GM23338 (cell line): ENCODE measurements at regions not wholly inside any gene's neighbourhood (a gene's known extent, or its start where the extent isn't known, plus 50 kb on each side); places are given as distances from the start of the nearest gene placed in this dataset.

Experiments used
- ATAC-seq: fragments of 200-7000 bp; cut with Tn5 transposase; 3 replicates; pipeline ENCODE4 v1.9.1; 2020
- DNase-seq: peaks from one replicate; pipeline ENCODE4 v3.0.0-alpha.2; 2015; ENCODE audit warnings: low spot score
- H2AFZ ChIP-seq: fragments of 200-600 bp; sonication (generic); 2 replicates; pipeline ENCODE4 v1.8.0; 2016; ENCODE audit warnings: antibody characterized with exemption, mild to moderate bottlenecking, moderate library complexity
- H3F3A ChIP-seq: fragments of 200-600 bp; sonication (generic); replicated peaks from 2 replicates; pipeline ENCODE4 v1.8.0; 2017; ENCODE audit warnings: antibody characterized with exemption, mixed run types, low read depth
- H3K27ac ChIP-seq: fragments of 200-600 bp; sonication (generic); 2 replicates; pipeline ENCODE4 v1.6.1; 2016; ENCODE audit warnings: low read depth
- H3K27me3 ChIP-seq: fragments of 200-600 bp; sonication (generic); 2 replicates; pipeline ENCODE4 v1.8.0; 2016; ENCODE audit warnings: mild to moderate bottlenecking, mixed run types, moderate library complexity; ENCODE audit not compliant: insufficient read depth
- H3K36me3 ChIP-seq: fragments of 200-600 bp; sonication (generic); 2 replicates; pipeline ENCODE4 v1.8.0; 2016; ENCODE audit warnings: mild to moderate bottlenecking; ENCODE audit not compliant: insufficient read depth
- H3K4me1 ChIP-seq: fragments of 200-600 bp; sonication (generic); 2 replicates; pipeline ENCODE4 v1.8.0; 2016; ENCODE audit warnings: mild to moderate bottlenecking, moderate library complexity; ENCODE audit not compliant: insufficient read depth
- H3K4me2 ChIP-seq: fragments of 200-600 bp; sonication (generic); 2 replicates; pipeline ENCODE4 v1.7.1; 2017; ENCODE audit warnings: mixed run types
- H3K4me3 ChIP-seq: fragments of 200-600 bp; sonication (generic); 2 replicates; pipeline ENCODE4 v1.6.1; 2016; ENCODE audit warnings: mixed run types
- H3K79me2 ChIP-seq: fragments of 200-600 bp; sonication (generic); replicated peaks from 2 replicates; pipeline ENCODE4 v1.8.0; 2017; ENCODE audit warnings: mild to moderate bottlenecking; ENCODE audit not compliant: insufficient read depth
- H3K9me2 ChIP-seq: fragments of 200-600 bp; sonication (generic); 2 replicates; pipeline ENCODE4 v1.8.0; 2017; ENCODE audit not compliant: insufficient read depth
- H4K20me1 ChIP-seq: fragments of 200-600 bp; sonication (generic); replicated peaks from 2 replicates; pipeline ENCODE4 v1.8.0; 2017; ENCODE audit warnings: mild to moderate bottlenecking; ENCODE audit not compliant: insufficient read depth
- H3K27ac Mint-ChIP-seq: 2 replicates; pipeline ENCODE4 v1.8.0; 2020; ENCODE audit warnings: inconsistent platforms, mild to moderate bottlenecking, moderate library complexity, mixed read lengths
- H3K27me3 Mint-ChIP-seq: 3 replicates; pipeline ENCODE4 v1.8.0; 2022; ENCODE audit warnings: low read depth, mild to moderate bottlenecking, moderate library complexity, mixed read lengths, inconsistent platforms; ENCODE audit not compliant: insufficient read depth, poor library complexity
- H3K36me3 Mint-ChIP-seq: 3 replicates; pipeline ENCODE4 v1.8.0; 2021; ENCODE audit warnings: low read depth, mild to moderate bottlenecking, inconsistent platforms, moderate library complexity, mixed read lengths
- H3K4me1 Mint-ChIP-seq: 3 replicates; pipeline ENCODE4 v1.8.0; 2020; ENCODE audit warnings: mild to moderate bottlenecking, inconsistent platforms, mixed read lengths
- H3K4me3 Mint-ChIP-seq: 3 replicates; pipeline ENCODE4 v1.8.0; 2021; ENCODE audit warnings: moderate library complexity, mild to moderate bottlenecking, inconsistent platforms, mixed read lengths
- H3K9me3 Mint-ChIP-seq: 3 replicates; pipeline ENCODE4 v1.8.0; 2020; ENCODE audit warnings: moderate library complexity, mild to moderate bottlenecking, inconsistent platforms, mixed read lengths
- CREB1 ChIP-seq: fragments of 250-450 bp; sonication (Bioruptor Pico); IDR thresholded peaks from 2 replicates; pipeline ENCODE4 v1.5.0; 2020; ENCODE audit warnings: low read depth, mild to moderate bottlenecking, moderate library complexity
- EZH2phosphoT487 ChIP-seq: fragments of 200-600 bp; sonication (generic); IDR thresholded peaks from one replicate; pipeline ENCODE4 v1.8.1; 2018; ENCODE audit warnings: antibody characterized with exemption; ENCODE audit not compliant: unreplicated experiment
- JUNB ChIP-seq: IDR thresholded peaks from one replicate; pipeline ENCODE4 v1.6.1; 2016; ENCODE audit warnings: antibody characterized with exemption; ENCODE audit not compliant: unreplicated experiment
- NANOG ChIP-seq: IDR thresholded peaks from 2 replicates; pipeline ENCODE4 v1.6.1; 2016; ENCODE audit warnings: antibody characterized with exemption, borderline replicate concordance
- ZNF114 ChIP-seq: fragments of 250-450 bp; sonication (Bioruptor Pico); IDR thresholded peaks from 2 replicates; pipeline ENCODE4 v1.5.0; 2020; ENCODE audit warnings: mild to moderate bottlenecking, moderate library complexity
- TF ChIP-seq, protein P1 (sequence below): fragments of 250-450 bp; sonication (Bioruptor Pico); IDR thresholded peaks from 2 replicates; pipeline ENCODE4 v1.5.0; 2020; ENCODE audit warnings: mild to moderate bottlenecking, moderate library complexity
- TF ChIP-seq, protein P2 (sequence below), 2 experiments: fragments of 200-600 bp in 1 of 2; sonication (generic) in 1 of 2; conservative IDR thresholded peaks; 2 replicates each; pipeline versions ENCODE4 v1.5.1 to v1.6.1; 2016 to 2017; ENCODE audit warnings: antibody characterized with exemption in 2 of 2, low read depth in 2 of 2, mild to moderate bottlenecking in 2 of 2, moderate library complexity in 1 of 2

DNA sequence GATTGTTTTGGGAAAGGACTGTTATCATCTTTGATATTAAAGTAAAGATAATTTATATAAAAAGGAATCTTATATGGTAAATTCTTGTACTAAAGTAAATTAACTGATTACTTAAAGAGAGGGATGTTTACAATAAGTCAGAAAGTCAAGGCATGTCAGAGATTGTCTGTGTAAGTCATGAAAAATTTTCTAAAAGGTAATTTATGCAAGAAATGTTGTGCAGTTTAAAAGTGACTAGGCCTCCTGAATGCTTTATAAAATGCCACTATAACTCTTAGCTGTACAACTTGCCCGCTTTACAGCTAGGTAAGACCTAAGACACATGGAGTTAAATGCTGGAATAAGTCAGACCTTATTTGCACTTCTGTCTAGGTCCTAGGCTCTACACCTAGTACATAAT lies 692.9 kb downstream of the GBE1 start (continued):
- no peak for TF ChIP-seq JUNB
- TF ChIP-seq, protein P1, sequence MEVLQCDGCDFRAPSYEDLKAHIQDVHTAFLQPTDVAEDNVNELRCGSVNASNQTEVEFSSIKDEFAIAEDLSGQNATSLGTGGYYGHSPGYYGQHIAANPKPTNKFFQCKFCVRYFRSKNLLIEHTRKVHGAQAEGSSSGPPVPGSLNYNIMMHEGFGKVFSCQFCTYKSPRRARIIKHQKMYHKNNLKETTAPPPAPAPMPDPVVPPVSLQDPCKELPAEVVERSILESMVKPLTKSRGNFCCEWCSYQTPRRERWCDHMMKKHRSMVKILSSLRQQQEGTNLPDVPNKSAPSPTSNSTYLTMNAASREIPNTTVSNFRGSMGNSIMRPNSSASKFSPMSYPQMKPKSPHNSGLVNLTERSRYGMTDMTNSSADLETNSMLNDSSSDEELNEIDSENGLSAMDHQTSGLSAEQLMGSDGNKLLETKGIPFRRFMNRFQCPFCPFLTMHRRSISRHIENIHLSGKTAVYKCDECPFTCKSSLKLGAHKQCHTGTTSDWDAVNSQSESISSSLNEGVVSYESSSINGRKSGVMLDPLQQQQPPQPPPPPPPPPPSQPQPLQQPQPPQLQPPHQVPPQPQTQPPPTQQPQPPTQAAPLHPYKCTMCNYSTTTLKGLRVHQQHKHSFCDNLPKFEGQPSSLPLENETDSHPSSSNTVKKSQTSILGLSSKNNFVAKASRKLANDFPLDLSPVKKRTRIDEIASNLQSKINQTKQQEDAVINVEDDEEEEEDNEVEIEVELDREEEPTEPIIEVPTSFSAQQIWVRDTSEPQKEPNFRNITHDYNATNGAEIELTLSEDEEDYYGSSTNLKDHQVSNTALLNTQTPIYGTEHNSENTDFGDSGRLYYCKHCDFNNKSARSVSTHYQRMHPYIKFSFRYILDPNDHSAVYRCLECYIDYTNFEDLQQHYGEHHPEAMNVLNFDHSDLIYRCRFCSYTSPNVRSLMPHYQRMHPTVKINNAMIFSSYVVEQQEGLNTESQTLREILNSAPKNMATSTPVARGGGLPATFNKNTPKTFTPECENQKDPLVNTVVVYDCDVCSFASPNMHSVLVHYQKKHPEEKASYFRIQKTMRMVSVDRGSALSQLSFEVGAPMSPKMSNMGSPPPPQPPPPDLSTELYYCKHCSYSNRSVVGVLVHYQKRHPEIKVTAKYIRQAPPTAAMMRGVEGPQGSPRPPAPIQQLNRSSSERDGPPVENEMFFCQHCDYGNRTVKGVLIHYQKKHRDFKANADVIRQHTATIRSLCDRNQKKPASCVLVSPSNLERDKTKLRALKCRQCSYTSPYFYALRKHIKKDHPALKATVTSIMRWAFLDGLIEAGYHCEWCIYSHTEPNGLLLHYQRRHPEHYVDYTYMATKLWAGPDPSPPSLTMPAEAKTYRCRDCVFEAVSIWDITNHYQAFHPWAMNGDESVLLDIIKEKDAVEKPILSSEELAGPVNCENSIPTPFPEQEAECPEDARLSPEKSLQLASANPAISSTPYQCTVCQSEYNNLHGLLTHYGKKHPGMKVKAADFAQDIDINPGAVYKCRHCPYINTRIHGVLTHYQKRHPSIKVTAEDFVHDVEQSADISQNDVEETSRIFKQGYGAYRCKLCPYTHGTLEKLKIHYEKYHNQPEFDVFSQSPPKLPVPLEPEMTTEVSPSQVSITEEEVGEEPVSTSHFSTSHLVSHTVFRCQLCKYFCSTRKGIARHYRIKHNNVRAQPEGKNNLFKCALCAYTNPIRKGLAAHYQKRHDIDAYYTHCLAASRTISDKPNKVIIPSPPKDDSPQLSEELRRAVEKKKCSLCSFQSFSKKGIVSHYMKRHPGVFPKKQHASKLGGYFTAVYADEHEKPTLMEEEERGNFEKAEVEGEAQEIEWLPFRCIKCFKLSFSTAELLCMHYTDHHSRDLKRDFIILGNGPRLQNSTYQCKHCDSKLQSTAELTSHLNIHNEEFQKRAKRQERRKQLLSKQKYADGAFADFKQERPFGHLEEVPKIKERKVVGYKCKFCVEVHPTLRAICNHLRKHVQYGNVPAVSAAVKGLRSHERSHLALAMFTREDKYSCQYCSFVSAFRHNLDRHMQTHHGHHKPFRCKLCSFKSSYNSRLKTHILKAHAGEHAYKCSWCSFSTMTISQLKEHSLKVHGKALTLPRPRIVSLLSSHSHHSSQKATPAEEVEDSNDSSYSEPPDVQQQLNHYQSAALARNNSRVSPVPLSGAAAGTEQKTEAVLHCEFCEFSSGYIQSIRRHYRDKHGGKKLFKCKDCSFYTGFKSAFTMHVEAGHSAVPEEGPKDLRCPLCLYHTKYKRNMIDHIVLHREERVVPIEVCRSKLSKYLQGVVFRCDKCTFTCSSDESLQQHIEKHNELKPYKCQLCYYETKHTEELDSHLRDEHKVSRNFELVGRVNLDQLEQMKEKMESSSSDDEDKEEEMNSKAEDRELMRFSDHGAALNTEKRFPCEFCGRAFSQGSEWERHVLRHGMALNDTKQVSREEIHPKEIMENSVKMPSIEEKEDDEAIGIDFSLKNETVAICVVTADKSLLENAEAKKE (CRISPR knock-in tag) = no peak
- TF ChIP-seq CREB1 (CRISPR knock-in tag) = no peak
- TF ChIP-seq, protein P2, sequence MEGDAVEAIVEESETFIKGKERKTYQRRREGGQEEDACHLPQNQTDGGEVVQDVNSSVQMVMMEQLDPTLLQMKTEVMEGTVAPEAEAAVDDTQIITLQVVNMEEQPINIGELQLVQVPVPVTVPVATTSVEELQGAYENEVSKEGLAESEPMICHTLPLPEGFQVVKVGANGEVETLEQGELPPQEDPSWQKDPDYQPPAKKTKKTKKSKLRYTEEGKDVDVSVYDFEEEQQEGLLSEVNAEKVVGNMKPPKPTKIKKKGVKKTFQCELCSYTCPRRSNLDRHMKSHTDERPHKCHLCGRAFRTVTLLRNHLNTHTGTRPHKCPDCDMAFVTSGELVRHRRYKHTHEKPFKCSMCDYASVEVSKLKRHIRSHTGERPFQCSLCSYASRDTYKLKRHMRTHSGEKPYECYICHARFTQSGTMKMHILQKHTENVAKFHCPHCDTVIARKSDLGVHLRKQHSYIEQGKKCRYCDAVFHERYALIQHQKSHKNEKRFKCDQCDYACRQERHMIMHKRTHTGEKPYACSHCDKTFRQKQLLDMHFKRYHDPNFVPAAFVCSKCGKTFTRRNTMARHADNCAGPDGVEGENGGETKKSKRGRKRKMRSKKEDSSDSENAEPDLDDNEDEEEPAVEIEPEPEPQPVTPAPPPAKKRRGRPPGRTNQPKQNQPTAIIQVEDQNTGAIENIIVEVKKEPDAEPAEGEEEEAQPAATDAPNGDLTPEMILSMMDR (conservative IDR thresholded peaks at IDR 0.05; ENCODE audit: low read depth in 2 of 2) = no peak

DNA sequence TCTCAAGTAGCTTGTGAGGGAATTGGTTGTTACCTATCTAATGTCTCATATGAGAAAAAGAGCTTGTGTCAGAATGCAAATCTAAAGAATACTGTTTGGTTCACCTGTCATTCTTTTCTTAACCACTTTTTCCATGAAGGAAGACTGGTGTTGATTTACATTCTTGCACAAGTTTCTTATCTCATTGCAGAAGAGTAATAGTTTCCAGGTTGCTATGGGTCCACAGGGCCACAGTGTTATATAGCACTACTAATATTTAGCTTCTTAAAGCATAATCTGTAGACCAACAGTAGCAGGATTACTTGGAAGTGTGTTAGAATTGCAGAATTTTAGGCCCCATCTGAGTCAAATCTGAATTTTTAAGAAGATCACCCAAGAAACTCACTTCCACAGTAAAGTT lies 697.5 kb downstream of the GBE1 start:
- H3K4me3 ChIP-seq = no peak overlapping the region
- no peak for ATAC-seq
- TF ChIP-seq JUNB (no peak), CREB1 (CRISPR knock-in tag) (no peak), ZNF114 (CRISPR knock-in tag) (no peak), NANOG (no peak), EZH2phosphoT487 (no peak)
- TF ChIP-seq, protein P1 (CRISPR knock-in tag) = no peak

More for the DNA sequence above, 697.5 kb downstream of the GBE1 start:
- Mint-ChIP-seq H3K27me3 (peaks cover 8% of the 10 kb centered on the region), H3K4me1 (no peaks in the 10 kb centered on the region), H3K27ac (no peak overlapping the region), H3K36me3 (peaks cover 31% of the 10 kb centered on the region), H3K4me3 (no peak overlapping the region), H3K9me3 (peaks cover 36% of the 10 kb centered on the region)
- H2AFZ ChIP-seq = no peak overlapping the region
- H3K4me1 ChIP-seq = no peaks in the 10 kb centered on the region
- H3K27ac ChIP-seq = no peak overlapping the region
- no peak overlapping the region for H3K4me2 ChIP-seq
- peaks cover 9% of the 10 kb centered on the region; the same call in 1 of the 2 replicates for H3K9me2 ChIP-seq
- DNase-seq = no peak
- H3K79me2 ChIP-seq = no peaks in the 10 kb centered on the region
- no peaks in the 10 kb centered on the region for H3K27me3 ChIP-seq
- no peaks in the 10 kb centered on the region for H4K20me1 ChIP-seq
- peaks cover 14% of the 10 kb centered on the region; the same call in 1 of the 2 replicates for H3K36me3 ChIP-seq
- no peaks in the 10 kb centered on the region for H3F3A ChIP-seq
